B cell (primary cell): ENCODE measurements at regions not wholly inside any gene's neighbourhood (a gene's known extent, or its start where the extent isn't known, plus 50 kb on each side); places are given as distances from the start of the nearest gene placed in this dataset.

Source experiments
- ATAC-seq: fragments of 200-7000 bp; cut with Tn5 transposase; one replicate; pipeline ENCODE4 v1.10.0; 2021; ENCODE audit warnings: low read depth, mild to moderate bottlenecking, moderate number of reproducible peaks, moderate library complexity
- CTCF ChIA-PET: fragments of 350-600 bp; sonication (Branson Sonifier 250); formaldehyde crosslinking; loops from one replicate; lab custom pipeline; 2021; ENCODE audit warnings: antibody characterized with exemption, inconsistent platforms; lab: Charles Lee
- POLR2A ChIA-PET: fragments of 350-600 bp; sonication (Branson Sonifier 250); formaldehyde crosslinking; loops from one replicate; lab custom pipeline; 2021; ENCODE audit warnings: antibody characterized with exemption; lab: Charles Lee
- DNase-seq: peaks from one replicate; pipeline ENCODE4 v3.0.0; 2013
- H2AFZ ChIP-seq: 2 replicates; pipeline ENCODE4 v1.6.1; 2012; ENCODE audit warnings: mild to moderate bottlenecking, low read depth, low read length; ENCODE audit not compliant: insufficient read depth, poor library complexity, severe bottlenecking
- H3K27ac ChIP-seq, 2 donors: 1 replicate in 1 of 2; 2 replicates in 1 of 2; pipeline ENCODE4 v1.5.1; 2012 to 2013; ENCODE audit warnings: low read length in 2 of 2, mild to moderate bottlenecking in 2 of 2, moderate library complexity in 1 of 2
- H3K27me3 ChIP-seq, 4 experiments: fragments of 200-600 bp in 1 of 4; sonication (generic) in 1 of 4; replicated peaks in 1 of 4; 1 replicate in 2 of 4; 2 replicates in 2 of 4; pipeline versions ENCODE4 v1.6.1 to v1.7.0; 2013 to 2016; ENCODE audit warnings: low read length in 3 of 4, mild to moderate bottlenecking in 2 of 4, mixed read lengths in 1 of 4, moderate library complexity in 1 of 4; ENCODE audit not compliant: insufficient read depth in 4 of 4, control insufficient read depth in 3 of 4; ENCODE audit errors: control extremely low read depth in 1 of 4
- H3K36me3 ChIP-seq, 2 experiments: replicated peaks in 1 of 2; 1 replicate in 1 of 2; 2 replicates in 1 of 2; pipeline versions ENCODE4 v1.6.1 to v1.7.1; 2013; ENCODE audit warnings: low read length in 1 of 2; ENCODE audit not compliant: insufficient read depth in 2 of 2, control insufficient read depth in 1 of 2; ENCODE audit errors: control extremely low read depth in 1 of 2, extremely low read depth in 1 of 2
- H3K4me1 ChIP-seq, 2 donors: fragments of 200-600 bp in 1 of 2; sonication (generic) in 1 of 2; 1 replicate in 1 of 2; 2 replicates in 1 of 2; pipeline versions ENCODE4 v1.5.1 to v1.6.1; 2013 to 2017; ENCODE audit warnings: low read length in 2 of 2; ENCODE audit not compliant: control insufficient read depth in 2 of 2, insufficient read depth in 2 of 2
- H3K4me2 ChIP-seq: replicated peaks from 2 replicates; pipeline ENCODE3; 2012; ENCODE audit warnings: mild to moderate bottlenecking, low read depth, low read length; ENCODE audit not compliant: poor library complexity, severe bottlenecking
- H3K4me3 ChIP-seq, 5 experiments: fragments of 200-600 bp in 1 of 5; sonication (generic) in 1 of 5; 1 replicate in 3 of 5; 2 replicates in 2 of 5; pipeline versions ENCODE4 v1.5.1 to v1.7.0; 2011 to 2016; ENCODE audit warnings: low read length in 4 of 5, mild to moderate bottlenecking in 4 of 5, low read depth in 2 of 5, control low read depth in 1 of 5, moderate library complexity in 1 of 5; ENCODE audit not compliant: insufficient read depth in 1 of 5; ENCODE audit errors: control extremely low read depth in 1 of 5, extremely low read depth in 1 of 5
- H3K79me2 ChIP-seq: fragments of 200-600 bp; sonication (generic); one replicate; pipeline ENCODE4 v1.6.0; 2016; ENCODE audit warnings: low read length; ENCODE audit not compliant: control insufficient read depth, insufficient read depth
- H3K9ac ChIP-seq: fragments of 200-600 bp; sonication (generic); 2 replicates; pipeline ENCODE4 v1.6.1; 2017; ENCODE audit warnings: mild to moderate bottlenecking, low read length, moderate library complexity
- H3K9me3 ChIP-seq, 3 donors: one replicate each; pipeline versions ENCODE4 v1.6.1 to v1.7.1; 2013; ENCODE audit warnings: low read length in 2 of 3; ENCODE audit not compliant: control insufficient read depth in 2 of 3, insufficient read depth in 1 of 3; ENCODE audit errors: control extremely low read depth in 1 of 3
- H4K20me1 ChIP-seq: 2 replicates; pipeline ENCODE4 v1.6.0; 2012; ENCODE audit warnings: mild to moderate bottlenecking, low read length; ENCODE audit not compliant: insufficient read depth, control insufficient read depth, poor library complexity, severe bottlenecking
- H3K27ac Mint-ChIP-seq: one replicate; pipeline ENCODE4 v1.8.0; 2021; ENCODE audit warnings: mixed read lengths
- H3K27me3 Mint-ChIP-seq: one replicate; pipeline ENCODE4 v1.8.0; 2021; ENCODE audit warnings: mixed read lengths
- H3K4me1 Mint-ChIP-seq: one replicate; pipeline ENCODE4 v1.8.0; 2021; ENCODE audit warnings: mixed read lengths
- H3K4me3 Mint-ChIP-seq: one replicate; pipeline ENCODE4 v1.8.0; 2021; ENCODE audit warnings: mixed read lengths
- H3K9me3 Mint-ChIP-seq: one replicate; pipeline ENCODE4 v1.8.0; 2022; ENCODE audit warnings: mixed read lengths; ENCODE audit not compliant: insufficient read depth
- EZH2 ChIP-seq: IDR thresholded peaks from 2 replicates; pipeline ENCODE4 v1.6.1; 2012; ENCODE audit warnings: borderline replicate concordance, low read depth, mild to moderate bottlenecking, moderate library complexity, low read length; ENCODE audit not compliant: insufficient read depth, poor library complexity, severe bottlenecking
- WGBS: methylation state at CpG from one replicate; pipeline ENCODE4 v1.1.5; 2013; ENCODE audit warnings: missing lambda C conversion rate; ENCODE audit not compliant: insufficient coverage; 5-methylcytosine and 5-hydroxymethylcytosine counted together
- intact Hi-C: fragments of 100-400 bp; cut with micrococcal nuclease; formaldehyde crosslinking; loops from one replicate; pipeline ENCODE4 v1.10.0; 2022
- TF ChIP-seq, protein P1 (sequence below): fragments of 200-600 bp; IDR thresholded peaks from one replicate; pipeline ENCODE4 v1.8.0; 2022; ENCODE audit warnings: antibody characterized with exemption, mild to moderate bottlenecking

DNA sequence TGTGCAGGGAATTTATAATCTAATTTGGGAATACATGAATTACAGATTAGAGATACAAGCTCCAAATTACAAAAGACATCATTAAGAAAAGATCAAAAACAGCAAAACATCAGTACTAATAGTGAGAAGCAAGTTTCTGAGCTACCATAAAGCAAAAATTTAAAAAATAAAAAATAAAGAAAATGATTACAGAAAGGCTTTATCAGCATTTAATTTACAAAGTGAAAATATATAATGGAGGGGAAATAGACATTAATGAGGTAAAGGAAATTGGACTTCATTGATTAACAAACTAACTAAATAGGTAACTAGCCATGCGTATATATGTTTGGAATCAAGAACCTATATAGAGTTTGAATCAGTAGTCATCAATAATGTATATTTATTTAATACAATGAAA, 712.9 kb upstream of the DDX18 start:
- Mint-ChIP-seq H3K4me1 (no peaks in the 10 kb centered on the region), H3K27ac (no peak overlapping the region), H3K9me3 (peaks cover 9% of the 10 kb centered on the region), H3K4me3 (no peak overlapping the region), H3K27me3 (no peaks in the 10 kb centered on the region)
- H3K4me2 ChIP-seq: no peak overlapping the region
- H3K27me3 ChIP-seq: no peaks in the 10 kb centered on the region
- no peaks in the 10 kb centered on the region for H3K36me3 ChIP-seq
- H3K4me3 ChIP-seq: no peak overlapping the region
- H3K4me1 ChIP-seq: no peaks in the 10 kb centered on the region
- ChIA-PET POLR2A (no interaction called here), CTCF (no interaction called here)
- H3K9me3 ChIP-seq: peaks cover 0 to 3% (median 0%) of the 10 kb centered on the region in 3 donors
- H3K27ac ChIP-seq: no peak overlapping the region
- H3K9ac ChIP-seq: no peak overlapping the region
- intact Hi-C loops: no loop called here
- no CpG with 5 or more reads among the region's 1 CpG for WGBS
- TF ChIP-seq EZH2: no peak
- TF ChIP-seq, protein P1, sequence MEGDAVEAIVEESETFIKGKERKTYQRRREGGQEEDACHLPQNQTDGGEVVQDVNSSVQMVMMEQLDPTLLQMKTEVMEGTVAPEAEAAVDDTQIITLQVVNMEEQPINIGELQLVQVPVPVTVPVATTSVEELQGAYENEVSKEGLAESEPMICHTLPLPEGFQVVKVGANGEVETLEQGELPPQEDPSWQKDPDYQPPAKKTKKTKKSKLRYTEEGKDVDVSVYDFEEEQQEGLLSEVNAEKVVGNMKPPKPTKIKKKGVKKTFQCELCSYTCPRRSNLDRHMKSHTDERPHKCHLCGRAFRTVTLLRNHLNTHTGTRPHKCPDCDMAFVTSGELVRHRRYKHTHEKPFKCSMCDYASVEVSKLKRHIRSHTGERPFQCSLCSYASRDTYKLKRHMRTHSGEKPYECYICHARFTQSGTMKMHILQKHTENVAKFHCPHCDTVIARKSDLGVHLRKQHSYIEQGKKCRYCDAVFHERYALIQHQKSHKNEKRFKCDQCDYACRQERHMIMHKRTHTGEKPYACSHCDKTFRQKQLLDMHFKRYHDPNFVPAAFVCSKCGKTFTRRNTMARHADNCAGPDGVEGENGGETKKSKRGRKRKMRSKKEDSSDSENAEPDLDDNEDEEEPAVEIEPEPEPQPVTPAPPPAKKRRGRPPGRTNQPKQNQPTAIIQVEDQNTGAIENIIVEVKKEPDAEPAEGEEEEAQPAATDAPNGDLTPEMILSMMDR: no peak
- ATAC-seq (no peak), DNase-seq (no peak)
- no peak overlapping the region for H2AFZ ChIP-seq
- H3K79me2 ChIP-seq: no peaks in the 10 kb centered on the region
- H4K20me1 ChIP-seq: no peaks in the 10 kb centered on the region

DNA sequence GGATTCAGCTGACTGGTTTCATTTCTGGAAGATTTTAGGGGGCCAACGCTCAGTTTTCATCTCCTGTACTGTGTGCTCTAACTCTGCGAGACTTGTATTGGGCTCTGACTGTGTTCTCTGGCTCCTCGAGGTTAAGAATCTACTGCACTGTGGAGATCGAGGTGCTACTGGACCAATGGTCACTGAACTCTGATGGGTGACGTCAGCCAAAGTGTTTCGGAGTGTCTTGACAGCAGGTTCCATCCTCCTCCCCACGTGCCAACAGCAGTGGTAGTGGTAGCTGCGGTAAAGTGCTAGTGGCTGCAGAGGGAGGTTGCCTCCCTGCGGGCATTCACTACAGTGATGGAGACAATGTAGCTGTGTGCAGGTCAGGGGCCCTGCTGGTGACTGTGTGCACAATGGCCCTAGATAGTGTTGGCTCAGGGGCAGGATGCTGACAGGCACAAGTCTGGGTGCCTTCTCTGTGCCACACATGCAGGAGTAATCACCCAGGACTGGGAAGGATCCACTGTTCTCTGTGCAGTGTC, 705.7 kb upstream of the DDX18 start:
- Histone ChIP-seq H3K4me2 (no peak overlapping the region), H3K79me2 (no peaks in the 10 kb centered on the region), H4K20me1 (no peaks in the 10 kb centered on the region), H3K27ac (no peak overlapping the region), H3K4me3 (no peak overlapping the region), H3K9me3 (peaks cover 0 to 27% (median 0%) of the 10 kb centered on the region in 3 donors), H3K36me3 (no peaks in the 10 kb centered on the region), H3K27me3 (no peaks in the 10 kb centered on the region), H2AFZ (no peak overlapping the region), H3K4me1 (no peaks in the 10 kb centered on the region), H3K9ac (no peak overlapping the region)
- Mint-ChIP-seq H3K4me1 (no peaks in the 10 kb centered on the region), H3K4me3 (no peak overlapping the region), H3K27ac (no peak overlapping the region), H3K9me3 (peaks cover 9% of the 10 kb centered on the region), H3K27me3 (no peaks in the 10 kb centered on the region)
- TF ChIP-seq, protein P1: no peak
- TF ChIP-seq EZH2: no peak
- CTCF ChIA-PET: no interaction called here
- ATAC-seq: no peak
- intact Hi-C loops: no loop called here
- WGBS: 78% methylated on average over 9 of the region's 9 CpGs
- POLR2A ChIA-PET: no interaction called here
- DNase-seq: no peak
